ENCODE measurements at regions not wholly inside any gene's neighbourhood (a gene's known extent, or its start where the extent isn't known, plus 50 kb on each side); places are given as distances from the start of the nearest gene placed in this dataset.
"Not testable (repeated sequence)": the region's sequence is repeated elsewhere in the genome, so short reads cannot be mapped to it uniquely, and the experiment has no call there.

DNA sequence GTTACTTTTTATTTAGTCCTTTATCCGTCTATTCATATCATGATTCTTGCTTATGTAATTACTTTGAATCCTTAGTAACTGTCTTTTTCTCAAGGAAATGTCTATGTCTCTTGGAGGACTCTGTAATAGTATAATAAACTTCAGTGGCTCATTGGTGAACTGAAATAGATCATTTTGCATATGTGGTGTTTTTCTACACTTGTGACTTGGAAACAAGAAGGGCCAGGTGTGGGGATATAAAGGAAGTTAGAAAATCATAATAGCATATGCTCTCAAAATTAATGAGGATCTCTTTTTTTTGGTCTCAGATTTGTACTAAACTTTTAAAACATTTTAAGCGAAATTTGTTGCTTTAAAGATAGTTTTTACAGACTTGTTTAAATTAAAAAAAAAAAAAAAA is 453.0 kb upstream of the CDH20 start:
- intact Hi-C loops (cut with DNase I) = no loop called here
- DNase-seq = no peak

DNA sequence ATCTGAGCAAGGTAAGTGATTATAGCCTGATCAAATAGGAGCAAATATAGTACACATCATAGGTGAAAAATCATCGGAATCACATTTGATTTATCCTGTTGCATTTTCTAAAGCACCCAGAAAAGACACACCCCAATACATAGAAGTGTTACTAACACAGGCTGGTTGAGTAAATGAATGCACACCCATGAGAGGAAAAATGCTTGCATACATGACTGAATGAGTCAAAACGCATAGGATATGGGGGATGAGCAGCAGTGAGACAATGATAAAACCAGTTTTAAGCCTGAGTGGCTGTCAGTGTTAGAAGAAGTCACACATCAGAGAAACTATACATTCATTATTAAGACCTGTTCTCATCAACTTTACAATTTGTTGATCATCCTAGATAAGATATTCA is 449.6 kb upstream of the CDH20 start:
- no peak for DNase-seq
- intact Hi-C loops (cut with DNase I) = no loop called here

DNA sequence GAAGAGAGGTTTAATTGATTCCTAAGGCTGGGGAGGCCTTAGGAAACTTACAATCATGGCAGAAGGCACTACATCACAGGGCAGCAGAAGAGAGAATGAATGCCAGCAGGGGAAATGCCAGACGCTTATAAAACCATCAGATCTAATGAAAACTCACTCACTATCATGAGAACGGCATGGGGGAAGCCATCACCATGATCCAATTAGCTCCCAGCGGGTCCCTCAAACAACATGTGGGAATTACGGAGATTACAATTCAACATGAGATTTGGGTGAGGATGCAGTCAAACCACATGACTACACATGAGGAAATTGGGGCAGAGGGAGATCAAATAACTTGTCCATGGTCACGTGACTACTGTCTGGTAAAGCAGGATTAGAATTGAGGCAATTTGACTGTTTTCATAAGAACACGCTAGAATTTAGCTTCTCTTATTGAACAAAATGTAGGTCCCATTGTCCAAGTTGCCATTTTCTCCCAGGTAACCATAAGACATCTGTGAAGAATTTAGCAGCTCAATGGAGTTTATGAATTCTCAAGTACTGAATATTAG is 445.1 kb upstream of the CDH20 start:
- no peak for DNase-seq
- intact Hi-C loops (cut with DNase I) = no loop called here

DNA sequence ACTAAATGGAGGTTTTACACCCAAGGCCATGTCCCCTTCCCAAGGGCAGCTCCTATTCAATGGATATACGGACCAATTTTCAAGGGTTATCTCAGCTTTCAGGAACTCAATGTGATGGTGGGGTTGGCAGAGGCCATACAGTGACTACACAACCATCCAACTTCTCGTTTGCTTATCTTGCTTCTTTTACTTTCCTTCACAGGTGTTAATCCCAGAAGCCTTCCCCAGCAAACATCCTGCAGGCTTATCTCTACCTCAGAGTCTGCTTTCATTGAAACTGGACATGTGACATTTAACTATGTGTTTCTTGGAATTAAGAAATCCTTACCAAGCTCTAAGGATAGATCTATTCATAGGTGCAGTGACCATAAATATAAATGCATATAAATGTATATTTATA is 443.8 kb upstream of the CDH20 start:
- intact Hi-C loops (cut with DNase I) = no loop called here
- DNase-seq = no peak

DNA sequence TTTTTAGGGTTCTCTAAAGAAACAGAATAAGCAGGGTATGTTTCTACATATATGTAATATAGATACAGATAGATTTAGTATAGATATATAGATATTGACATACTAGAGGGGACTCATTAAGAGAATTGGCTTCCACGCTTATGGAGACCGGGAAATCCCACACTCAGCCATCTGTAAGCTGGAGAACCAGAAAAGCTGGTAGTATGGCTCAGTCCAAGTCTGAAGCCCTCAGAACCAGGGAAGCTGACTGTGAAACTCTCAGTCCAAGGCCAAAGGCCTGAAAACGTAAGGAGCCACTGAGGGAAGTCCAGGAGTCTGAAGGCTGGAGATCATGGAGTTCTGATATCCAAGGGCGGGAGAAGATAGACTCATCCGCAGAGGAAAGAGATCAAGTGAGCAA is 441.3 kb upstream of the CDH20 start:
- intact Hi-C loops (cut with DNase I) = no loop called here
- no peak for DNase-seq

DNA sequence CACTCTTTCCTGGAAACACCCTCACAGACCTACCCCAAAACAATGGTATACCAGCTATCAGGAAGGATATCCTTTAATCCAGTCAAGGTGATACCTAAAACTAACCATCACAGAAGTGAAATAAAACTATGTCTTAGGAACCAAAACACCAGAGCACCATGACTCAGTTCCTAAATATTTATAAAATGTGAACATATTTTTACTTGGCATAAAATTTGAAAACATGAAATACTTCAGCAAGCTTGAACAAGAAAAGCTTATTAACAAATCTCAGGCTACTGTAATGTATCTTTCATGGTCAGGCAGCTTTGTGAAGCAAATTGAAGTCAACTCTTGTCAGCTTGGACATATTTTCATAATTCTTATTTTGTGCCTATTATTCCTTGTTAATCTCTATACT is 440.8 kb upstream of the CDH20 start:
- intact Hi-C loops (cut with DNase I) = no loop called here
- no peak for DNase-seq

DNA sequence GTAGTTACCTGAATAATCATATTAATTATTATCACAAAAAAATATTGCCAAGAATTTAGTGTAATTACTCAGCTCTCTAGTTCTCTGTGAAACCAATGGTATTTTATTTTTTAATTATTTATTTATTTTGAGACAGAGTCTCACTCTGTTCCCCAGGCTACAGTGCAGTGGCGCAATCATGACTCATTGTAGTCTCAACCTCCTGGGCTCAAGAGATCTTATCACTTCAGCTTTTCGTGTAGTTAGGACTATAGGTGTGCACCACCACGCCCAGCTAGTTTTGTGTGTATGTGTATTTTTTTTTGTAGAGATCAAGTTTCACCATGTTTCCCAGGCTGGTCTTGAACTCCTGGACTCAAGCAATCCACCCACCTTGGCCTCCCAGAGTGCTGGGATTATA is 440.4 kb upstream of the CDH20 start:
- no peak for DNase-seq
- intact Hi-C loops (cut with DNase I) = no loop called here

DNA sequence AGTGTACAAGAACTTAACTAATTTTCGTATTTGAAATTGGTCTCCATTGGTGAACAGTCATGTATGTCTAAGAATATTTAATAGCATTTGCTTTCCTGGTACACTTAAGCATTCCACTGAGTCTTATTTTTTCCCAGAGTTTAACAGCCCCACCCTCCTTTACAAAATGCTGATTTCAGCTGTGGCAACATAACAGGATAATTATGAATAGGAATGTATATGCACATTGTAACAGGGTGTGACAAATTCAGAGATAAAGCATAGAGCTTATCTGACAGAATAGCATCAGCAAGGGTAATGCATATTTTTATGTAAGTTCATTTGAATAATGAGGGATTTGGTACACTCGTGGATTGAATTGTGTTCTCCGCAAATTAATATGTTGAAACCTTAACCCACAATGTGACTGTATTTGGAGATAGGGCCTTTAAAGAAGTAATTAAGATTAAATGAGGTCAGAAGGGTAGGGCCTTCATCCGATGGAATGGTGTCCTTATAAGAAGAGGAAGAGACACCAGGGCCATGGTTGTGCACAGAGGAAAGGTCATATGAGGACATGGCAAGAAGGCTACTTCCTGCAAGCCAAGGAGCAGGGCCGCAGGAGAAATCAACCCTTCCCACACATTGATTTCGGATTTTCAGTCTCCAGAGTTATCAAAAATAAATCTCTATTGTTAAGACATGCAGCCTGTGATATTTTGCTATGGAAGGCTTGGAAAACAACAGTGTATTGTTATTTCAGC is 439.7 kb upstream of the CDH20 start:
- no peak for DNase-seq
- intact Hi-C loops (cut with DNase I) = no loop called here

DNA sequence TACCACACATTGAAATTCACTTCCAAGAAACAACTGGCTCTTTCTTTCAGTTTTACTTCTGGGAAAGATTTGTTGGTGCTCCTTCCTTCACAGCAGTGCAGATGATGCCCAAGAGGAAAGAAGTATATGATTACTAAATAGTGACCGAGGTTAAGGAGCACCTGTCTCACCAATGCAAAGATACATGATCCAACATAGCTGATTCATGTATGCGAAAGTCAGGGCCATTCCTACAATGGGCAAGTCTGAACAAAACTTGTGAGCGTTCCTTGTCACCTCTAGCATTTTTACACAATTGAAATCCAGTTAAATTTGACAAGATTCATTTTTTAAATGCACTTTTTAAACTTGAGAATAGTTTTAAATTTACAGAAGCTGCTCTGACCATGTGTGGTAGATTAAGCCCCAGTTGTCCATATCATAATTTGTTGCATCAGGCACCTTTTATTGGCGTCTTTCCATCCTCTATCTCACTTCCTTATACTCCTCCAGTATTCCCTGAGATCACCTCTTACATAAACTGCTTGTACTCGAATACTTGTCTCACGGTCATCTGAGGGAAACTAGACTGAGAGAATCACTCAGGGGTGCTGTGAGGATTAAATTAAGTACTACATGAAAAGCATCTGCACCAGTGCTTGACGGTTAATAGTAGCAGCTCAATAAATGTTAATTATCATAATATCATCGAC is 438.8 kb upstream of the CDH20 start:
- intact Hi-C loops (cut with DNase I) = no loop called here
- DNase-seq = no peak

DNA sequence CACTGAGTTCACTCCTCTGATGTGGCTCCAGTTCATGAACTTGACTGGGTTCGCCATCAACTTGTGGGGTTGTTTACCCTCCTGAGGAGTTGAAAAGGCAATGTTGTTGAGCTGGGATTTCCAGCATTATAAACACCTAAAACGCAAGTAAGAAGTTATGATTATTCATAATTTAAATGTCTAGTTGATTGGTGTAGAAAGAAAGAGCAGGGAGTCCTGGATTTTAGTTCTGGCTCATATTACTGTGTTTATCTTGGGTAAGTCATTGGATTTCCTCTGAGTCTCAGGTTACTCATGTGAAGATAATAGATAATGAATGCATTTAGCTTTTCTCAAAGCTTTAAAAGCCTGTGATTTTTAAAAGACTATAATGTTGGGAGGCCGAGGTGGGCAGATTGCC is 438.0 kb upstream of the CDH20 start:
- intact Hi-C loops (cut with DNase I) = no loop called here
- no peak for DNase-seq

DNA sequence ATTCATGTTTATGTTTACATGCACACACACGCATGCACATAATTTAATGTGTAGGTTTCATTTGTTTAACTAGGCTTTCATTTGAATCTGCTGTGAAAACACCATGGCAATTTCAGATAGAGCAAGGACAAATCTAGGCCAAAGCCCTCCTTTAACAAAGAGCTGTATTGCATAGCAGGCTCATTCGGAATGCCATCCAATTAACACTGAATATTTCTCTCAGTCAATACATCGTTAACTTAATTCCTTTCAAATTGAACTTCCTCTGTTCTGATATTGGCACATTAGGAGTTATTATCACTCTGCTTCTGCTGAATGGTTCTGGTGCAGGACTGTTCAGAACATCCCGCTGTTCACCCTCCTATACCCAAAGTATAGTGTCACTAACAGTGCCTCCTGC is 435.1 kb upstream of the CDH20 start:
- intact Hi-C loops (cut with DNase I) = no loop called here
- DNase-seq = no peak

DNA sequence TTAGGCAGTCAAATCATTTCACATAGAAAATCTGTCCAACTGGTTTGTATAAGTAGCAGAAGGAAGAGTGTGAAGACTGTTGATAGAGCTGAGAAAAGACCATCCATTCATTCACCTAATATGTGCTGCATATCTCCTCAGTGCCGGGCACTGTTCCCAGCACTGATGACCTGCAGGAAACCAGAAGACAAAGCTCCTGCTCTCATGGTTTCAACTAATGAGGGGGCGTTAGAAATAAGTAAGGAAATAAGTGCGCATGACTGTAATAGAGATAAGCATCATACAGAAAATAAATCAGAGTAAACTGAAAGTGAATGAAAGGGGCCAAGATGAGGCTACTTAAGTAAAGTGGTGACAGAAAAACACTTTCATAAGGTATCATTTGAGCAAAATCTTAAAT is 427.5 kb upstream of the CDH20 start:
- intact Hi-C loops (cut with DNase I) = no loop called here
- DNase-seq = no peak

DNA sequence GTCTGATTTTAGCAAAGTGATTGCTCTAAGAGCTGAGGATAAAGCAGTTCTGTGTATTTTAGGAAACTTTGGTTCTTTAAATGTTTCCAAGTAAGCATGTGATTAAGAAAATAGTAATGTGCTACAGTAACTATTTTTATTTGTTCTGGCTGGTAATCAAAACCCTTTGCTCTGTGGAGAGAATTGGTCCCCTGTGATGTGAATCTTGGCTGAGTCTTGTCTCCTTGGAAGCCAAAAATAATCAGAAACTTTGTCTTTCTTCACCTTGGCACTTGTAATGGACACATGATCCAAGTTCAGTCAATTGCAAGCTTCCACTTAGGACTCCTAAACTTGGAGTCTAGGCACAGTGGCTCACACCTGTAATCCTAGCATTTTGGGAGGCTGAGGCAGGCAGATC is 422.7 kb upstream of the CDH20 start:
- no peak for DNase-seq
- intact Hi-C loops (cut with DNase I) = no loop called here

DNA sequence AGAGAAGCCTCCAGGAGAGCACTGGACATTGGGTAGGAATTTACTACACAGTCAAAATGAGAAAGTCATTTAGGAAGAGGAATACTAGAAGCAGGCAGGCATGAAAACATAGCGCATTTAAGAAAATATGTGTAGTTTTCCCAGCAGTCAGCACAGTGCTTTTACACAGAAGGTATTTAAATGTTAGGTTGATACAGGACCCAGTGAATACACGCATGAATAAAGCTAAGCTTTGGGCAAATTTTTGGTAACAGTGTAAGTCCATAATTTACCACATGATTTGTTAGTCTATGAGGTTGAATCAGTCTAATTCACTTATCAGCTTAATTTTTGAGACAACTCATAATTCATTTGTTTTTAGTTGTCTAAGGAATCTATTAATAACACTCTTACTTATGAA is 421.7 kb upstream of the CDH20 start:
- no peak for DNase-seq
- intact Hi-C loops (cut with DNase I) = no loop called here

DNA sequence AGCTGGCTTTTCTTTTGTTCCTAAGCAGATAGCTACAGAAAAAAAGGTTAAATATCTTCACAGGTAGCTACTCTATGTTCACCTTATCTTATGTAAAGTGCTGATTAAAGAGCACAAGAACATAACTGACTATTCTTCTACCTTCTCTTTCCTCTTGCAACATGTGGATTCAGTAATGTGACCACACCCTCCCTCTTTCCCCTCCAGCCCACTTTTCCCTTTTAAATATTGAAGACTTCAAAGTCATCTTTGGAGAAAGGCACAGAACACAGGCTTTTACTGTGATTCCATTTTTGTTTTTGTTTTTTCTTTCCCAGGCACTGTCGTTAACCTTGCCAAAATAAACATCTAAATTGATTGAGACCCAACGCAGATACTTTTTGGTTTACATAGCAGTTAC is 418.1 kb upstream of the CDH20 start:
- intact Hi-C loops (cut with DNase I) = no loop called here
- DNase-seq = no peak

DNA sequence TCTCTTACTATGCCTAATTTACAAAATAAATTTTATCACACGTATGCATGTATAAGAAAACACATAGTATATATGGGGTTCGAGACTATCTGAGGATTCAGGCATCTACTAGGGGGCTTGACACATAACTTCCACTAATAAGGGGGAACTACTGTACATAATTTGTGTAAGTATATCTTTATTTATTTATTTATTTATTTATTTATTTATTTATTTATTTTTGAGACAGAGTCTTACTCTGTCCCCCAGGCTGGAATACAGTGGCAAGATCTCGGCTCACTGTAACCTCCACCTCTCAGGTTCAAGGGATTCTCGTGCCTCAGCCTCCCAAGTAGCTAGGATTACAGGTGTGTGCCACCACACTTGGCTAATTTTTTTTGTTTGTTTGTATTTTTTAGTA is 414.4 kb upstream of the CDH20 start:
- intact Hi-C loops (cut with DNase I); DNase-seq: not testable (repeated sequence)

DNA sequence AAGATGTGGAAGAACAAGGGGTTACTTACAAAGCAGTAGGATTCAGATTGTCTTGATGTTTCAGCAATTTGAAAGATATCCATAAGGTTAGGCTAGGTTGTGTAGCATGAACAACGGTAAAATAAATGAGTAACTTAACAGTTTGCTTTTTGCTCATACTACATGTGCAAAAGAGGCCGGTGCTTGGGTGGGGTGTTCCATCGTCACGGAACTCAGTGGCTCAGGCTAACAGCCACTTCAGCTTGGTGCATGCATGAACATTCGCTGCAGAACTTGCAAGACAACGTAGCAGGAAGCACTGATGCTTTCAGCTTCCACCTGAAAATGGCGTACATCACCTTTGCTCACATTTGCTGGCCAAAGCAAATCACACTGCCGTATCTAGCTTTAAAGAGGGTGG is 407.3 kb upstream of the CDH20 start:
- peak in 1 of 10 donors; percentile 57 for DNase-seq
- intact Hi-C loops (cut with DNase I) = no loop called here

DNA sequence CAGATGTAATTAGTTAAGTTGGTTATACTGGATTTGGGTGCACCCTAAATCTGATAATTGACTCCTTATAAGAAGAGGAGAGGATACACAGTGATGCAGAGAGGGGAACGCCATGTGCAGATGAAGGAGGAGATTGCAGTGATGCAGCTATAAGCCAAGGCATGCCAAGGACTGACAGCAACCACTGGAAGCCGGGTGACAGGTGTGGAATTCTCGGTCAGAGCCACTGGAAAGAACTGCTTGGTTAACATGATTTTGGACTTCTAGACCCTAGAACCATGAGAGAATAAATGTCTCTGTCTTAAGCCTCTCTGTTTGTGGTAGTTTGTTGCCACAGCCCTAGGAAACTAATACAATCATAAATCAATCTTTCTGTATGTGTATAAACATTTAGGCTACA is 403.3 kb upstream of the CDH20 start:
- intact Hi-C loops (cut with DNase I) = no loop called here
- no peak for DNase-seq

DNA sequence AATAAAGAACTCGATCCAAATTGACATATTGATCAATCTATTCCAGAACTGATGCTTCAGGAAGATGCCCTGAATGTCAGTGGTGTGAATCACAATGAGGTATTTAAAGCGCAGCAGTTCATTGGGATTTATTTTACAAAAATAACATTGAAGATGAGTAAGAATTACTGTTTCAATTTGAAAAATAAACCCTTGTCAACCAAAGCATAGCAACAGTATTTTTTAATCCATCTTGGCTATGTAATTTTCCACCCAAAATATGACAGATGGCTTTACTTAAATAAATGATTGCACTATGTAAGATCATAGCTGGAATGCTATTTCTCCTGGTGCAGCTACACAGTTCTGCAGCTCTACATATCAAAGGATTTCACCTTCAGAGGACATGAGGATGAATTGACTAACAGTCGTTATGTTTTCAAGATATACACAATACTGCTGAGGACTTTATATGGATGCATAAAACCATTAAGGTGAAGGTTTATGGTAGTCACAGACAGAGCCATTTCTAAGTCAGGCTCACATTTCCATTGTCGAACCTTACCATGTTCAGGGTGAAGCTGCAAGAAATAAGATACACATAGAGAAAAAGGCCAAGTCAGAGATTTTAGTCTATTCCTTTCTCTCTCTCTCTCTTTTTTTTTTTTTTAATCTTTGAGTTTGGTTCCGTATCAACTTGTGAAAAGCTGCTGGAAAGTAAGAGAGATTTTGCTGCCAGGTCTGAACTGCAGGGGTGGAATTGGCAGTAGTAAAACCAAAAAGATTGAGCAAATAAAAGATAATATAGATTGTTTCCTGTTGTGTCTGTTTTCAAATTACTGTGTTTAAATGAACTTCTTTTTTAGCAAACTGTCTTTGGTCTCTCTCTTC is 398.0 kb upstream of the CDH20 start:
- DNase-seq = no peak
- intact Hi-C loops (cut with DNase I) = no loop called here

DNA sequence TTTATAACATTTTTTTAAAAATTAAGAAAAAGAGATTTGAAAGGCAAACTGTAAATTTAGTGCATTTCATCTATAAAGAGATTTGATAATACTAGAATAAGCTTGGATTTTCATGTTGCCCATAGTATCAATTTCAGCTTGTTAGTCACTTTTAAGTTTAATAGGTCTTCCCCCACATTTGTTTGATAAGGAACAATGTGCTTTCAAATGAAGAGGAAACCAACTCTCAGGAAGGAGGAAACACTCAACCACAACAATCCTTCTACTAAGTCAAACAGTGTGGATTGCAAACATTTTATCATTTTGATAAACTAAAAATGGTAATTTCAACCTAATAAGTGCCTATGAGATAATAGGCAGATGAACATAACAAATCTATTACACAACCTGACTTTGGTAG is 397.1 kb upstream of the CDH20 start:
- intact Hi-C loops (cut with DNase I) = no loop called here
- no peak for DNase-seq

DNA sequence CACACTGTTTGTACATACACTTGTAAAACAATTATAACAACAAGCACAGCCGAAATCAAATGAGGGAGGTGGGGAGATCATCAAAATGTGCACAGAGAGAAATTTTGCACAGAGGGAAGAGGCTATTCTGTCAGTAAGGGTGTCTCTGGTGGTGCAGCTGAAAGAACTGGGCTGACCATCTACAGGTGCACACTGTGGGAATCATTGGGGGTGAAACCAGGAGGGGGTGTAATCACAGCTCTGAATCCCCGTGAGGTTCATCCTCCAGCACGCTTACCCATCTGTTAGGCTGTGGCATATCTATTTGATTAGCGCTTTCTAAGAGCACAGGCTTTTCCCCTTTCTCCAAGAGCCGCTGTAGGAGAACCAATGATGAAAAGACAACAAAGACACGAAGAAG is 389.9 kb upstream of the CDH20 start:
- DNase-seq = no peak
- intact Hi-C loops (cut with DNase I) = no loop called here
